Pancreas (tissue), 10 donors: ENCODE measurements at regions not wholly inside any gene's neighbourhood (a gene's known extent, or its start where the extent isn't known, plus 50 kb on each side); places are given as distances from the start of the nearest gene placed in this dataset.

Experiments
- ATAC-seq, 4 donors: fragments of 200-7000 bp; cut with Tn5 transposase; one replicate each; pipeline versions ENCODE4 v1.8.0 to v1.9.1; 2020; ENCODE audit warnings: mild to moderate bottlenecking in 4 of 4, moderate library complexity in 4 of 4
- DNase-seq, 6 donors: peaks; one replicate each; pipeline ENCODE4 v3.0.0-alpha.2; 2020
- FAIRE-seq: peaks from 2 replicates; lab custom pipeline; 2012; peaks lifted over from hg19 to GRCh38; lab: Jason Lieb, UNC
- H3K27ac ChIP-seq, 4 donors: fragments of 200-600 bp; sonication (generic); 1 replicate in 3 of 4; 2 replicates in 1 of 4; pipeline versions ENCODE4 v1.5.0 to v1.8.0; 2020
- H3K27me3 ChIP-seq, 4 donors: fragments of 200-600 bp; one replicate each; pipeline ENCODE4 v1.8.0; 2021
- H3K36me3 ChIP-seq, 3 donors: fragments of 200-600 bp; sonication (generic) in 1 of 3; one replicate each; pipeline versions ENCODE4 v1.5.0 to v1.8.0; 2020 to 2021
- H3K4me1 ChIP-seq, 3 donors: fragments of 200-600 bp; one replicate each; pipeline ENCODE4 v1.8.0; 2021
- H3K4me3 ChIP-seq, 4 donors: fragments of 200-600 bp; sonication (generic) in 2 of 4; one replicate each; pipeline versions ENCODE4 v1.5.0 to v1.8.0; 2020 to 2021
- H3K9me3 ChIP-seq, 4 donors: fragments of 200-600 bp; one replicate each; pipeline ENCODE4 v1.8.0; 2021
- WGBS, 2 donors: extraction: QIAGEN DNeasy Blood & Tissue Kit; methylation state at CpG; one replicate each; pipeline ENCODE4 v1.1.7; 2013; 5-methylcytosine and 5-hydroxymethylcytosine counted together
- intact Hi-C, 3 donors: fragments of 100-400 bp; cut with DNase I; formaldehyde crosslinking; loops; one replicate each; pipeline versions ENCODE4 v1.11.1 to v1.14.2; 2022
- TF ChIP-seq, protein P1 (sequence below), 4 donors: fragments of 200-600 bp; sonication (generic) in 3 of 4; IDR thresholded peaks; one replicate each; pipeline versions ENCODE4 v1.5.0 to v1.8.0; 2021; ENCODE audit warnings: antibody characterized with exemption in 4 of 4
- donor health status: healthy with polysubstance abuse.
- donor health status: DM: no; HTN: no; CAD: no; lungs with moderate emphysema.
- donor health status: DM: no; HTN: no; CAD: no.
- donor health status: control.
- donor health status: control.
- donor health status: Bipolar disorder and iron deficiency.
- donor health status: DM: yes; HTN: yes; CAD: no.
- donor health status: DM: no; HTN: no; CAD: no.
- donor health status: DM: no; HTN: no; CAD: no.
- donor health status: DM: yes; HTN: yes; CAD: no.

DNA sequence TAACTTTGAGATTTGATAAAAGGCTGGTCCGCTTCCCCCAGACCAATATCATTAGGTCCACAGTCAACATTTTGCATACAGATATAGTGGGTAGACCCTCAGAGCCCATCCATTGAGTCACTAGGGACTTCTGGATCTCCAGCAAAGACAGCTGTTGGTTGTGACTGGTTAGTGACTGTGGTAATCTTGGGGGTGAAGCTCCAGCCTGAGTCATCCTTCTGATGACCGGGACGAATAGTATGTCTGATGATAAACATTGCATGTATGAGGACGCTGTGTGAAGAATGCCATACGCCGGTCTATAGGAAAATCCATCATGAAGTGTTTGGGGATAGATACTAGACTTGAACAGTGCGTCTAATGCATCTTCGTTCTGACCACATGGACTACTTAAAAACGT is 307.0 kb downstream of the UQCRFS1 start:
- Histone ChIP-seq H3K4me3 (no peak overlapping the region), H3K27ac (no peak overlapping the region), H3K27me3 (no peaks in the 10 kb centered on the region), H3K9me3 (no peaks in the 10 kb centered on the region), H3K36me3 (no peaks in the 10 kb centered on the region), H3K4me1 (no peaks in the 10 kb centered on the region)
- no peak for DNase-seq
- TF ChIP-seq, protein P1, sequence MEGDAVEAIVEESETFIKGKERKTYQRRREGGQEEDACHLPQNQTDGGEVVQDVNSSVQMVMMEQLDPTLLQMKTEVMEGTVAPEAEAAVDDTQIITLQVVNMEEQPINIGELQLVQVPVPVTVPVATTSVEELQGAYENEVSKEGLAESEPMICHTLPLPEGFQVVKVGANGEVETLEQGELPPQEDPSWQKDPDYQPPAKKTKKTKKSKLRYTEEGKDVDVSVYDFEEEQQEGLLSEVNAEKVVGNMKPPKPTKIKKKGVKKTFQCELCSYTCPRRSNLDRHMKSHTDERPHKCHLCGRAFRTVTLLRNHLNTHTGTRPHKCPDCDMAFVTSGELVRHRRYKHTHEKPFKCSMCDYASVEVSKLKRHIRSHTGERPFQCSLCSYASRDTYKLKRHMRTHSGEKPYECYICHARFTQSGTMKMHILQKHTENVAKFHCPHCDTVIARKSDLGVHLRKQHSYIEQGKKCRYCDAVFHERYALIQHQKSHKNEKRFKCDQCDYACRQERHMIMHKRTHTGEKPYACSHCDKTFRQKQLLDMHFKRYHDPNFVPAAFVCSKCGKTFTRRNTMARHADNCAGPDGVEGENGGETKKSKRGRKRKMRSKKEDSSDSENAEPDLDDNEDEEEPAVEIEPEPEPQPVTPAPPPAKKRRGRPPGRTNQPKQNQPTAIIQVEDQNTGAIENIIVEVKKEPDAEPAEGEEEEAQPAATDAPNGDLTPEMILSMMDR (IDR thresholded peaks at IDR 0.05): no peak
- 69 to 83% methylated on average over 9 of the region's 9 CpGs for WGBS, 2 donors
- intact Hi-C loops: no loop called here
- ATAC-seq: no peak
- no peak for FAIRE-seq

- WGBS, 2 donors: 72 to 84% methylated on average over 4 of the region's 4 CpGs
- Histone ChIP-seq H3K27ac (no peak overlapping the region), H3K27me3 (no peaks in the 10 kb centered on the region), H3K4me3 (no peak overlapping the region), H3K9me3 (no peaks in the 10 kb centered on the region), H3K36me3 (no peaks in the 10 kb centered on the region), H3K4me1 (no peaks in the 10 kb centered on the region)
- TF ChIP-seq, protein P1 (IDR thresholded peaks at IDR 0.05): no peak
- FAIRE-seq (no peak), ATAC-seq (no peak), DNase-seq (no peak)
- intact Hi-C loops: no loop called here
These were observed 313.2 kb downstream of the UQCRFS1 start for GRCh38 chr19:28899703-28900102.

DNA sequence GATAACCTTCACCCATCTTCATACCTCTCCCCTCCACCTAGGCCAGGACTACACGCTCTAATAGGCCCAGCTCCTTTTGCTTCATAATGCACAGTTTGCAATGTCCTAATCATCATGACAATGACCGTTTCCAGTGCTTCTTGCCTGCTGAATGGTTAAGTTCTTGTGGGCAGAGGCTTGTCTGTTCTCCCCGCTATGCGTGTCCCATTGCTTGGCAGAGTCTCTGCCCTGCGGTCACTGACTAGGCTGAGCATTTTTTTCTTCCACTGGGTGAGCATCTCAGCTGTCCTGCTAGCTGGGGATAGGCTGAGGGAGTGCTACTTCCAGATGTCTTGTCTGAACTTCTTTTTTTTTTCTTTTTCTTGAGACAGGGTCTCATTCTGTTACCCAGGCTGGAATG is 314.7 kb downstream of the UQCRFS1 start:
- intact Hi-C loops: no loop called here
- H3K27ac ChIP-seq: no peak overlapping the region
- no peaks in the 10 kb centered on the region for H3K36me3 ChIP-seq
- 64 to 68% methylated on average over 5 of the region's 5 CpGs for WGBS, 2 donors
- FAIRE-seq (no peak), DNase-seq (no peak), ATAC-seq (no peak)
- H3K27me3 ChIP-seq: no peaks in the 10 kb centered on the region
- no peaks in the 10 kb centered on the region for H3K4me1 ChIP-seq
- H3K4me3 ChIP-seq: no peak overlapping the region
- TF ChIP-seq, protein P1 (IDR thresholded peaks at IDR 0.05): no peak
- no peaks in the 10 kb centered on the region for H3K9me3 ChIP-seq

DNA sequence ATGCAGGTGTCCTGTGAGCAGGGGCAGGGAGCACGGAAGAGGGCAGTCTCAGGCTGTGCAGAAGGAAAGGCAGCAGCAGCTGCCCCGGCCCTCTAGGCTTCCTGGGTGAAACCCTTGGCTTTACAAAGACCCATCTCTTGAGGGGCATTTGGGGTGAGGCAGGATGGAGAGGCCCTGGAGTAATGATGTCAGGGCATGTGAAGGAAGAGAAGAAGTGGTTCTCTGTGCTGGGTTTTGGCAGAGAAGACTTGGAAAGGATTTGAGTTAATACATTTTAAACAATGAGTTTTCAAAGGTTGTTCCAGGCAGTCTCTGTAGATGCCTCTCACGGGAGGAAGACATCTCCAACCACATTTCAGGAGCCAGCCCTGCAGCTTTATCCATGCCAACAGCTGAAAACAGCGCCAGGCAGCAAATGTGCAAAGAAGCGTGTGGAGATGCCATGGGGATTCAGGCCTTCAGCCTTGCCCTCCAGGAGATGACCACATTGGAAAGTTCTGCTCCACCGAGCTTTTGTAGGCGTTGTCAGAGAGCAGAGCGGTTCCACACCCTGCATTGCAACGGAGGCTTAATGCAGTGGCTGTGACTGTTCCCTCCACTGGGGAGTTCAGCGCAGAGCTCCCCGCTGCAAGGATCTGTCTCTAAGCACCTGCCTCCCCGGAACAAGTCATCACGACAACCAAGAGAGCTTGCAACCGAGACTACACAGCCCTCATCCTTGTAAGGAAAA is 322.8 kb downstream of the UQCRFS1 start:
- H3K9me3 ChIP-seq: no peaks in the 10 kb centered on the region
- no peak overlapping the region for H3K27ac ChIP-seq
- TF ChIP-seq, protein P1 (IDR thresholded peaks at IDR 0.05): no peak
- H3K4me1 ChIP-seq: no peaks in the 10 kb centered on the region
- DNase-seq: no peak
- no peak overlapping the region for H3K4me3 ChIP-seq
- no peaks in the 10 kb centered on the region for H3K36me3 ChIP-seq
- WGBS, 2 donors: 69 to 70% methylated on average over 14 of the region's 14 CpGs
- no peak for FAIRE-seq
- ATAC-seq: no peak
- H3K27me3 ChIP-seq: no peaks in the 10 kb centered on the region
- intact Hi-C loops: no loop called here

DNA sequence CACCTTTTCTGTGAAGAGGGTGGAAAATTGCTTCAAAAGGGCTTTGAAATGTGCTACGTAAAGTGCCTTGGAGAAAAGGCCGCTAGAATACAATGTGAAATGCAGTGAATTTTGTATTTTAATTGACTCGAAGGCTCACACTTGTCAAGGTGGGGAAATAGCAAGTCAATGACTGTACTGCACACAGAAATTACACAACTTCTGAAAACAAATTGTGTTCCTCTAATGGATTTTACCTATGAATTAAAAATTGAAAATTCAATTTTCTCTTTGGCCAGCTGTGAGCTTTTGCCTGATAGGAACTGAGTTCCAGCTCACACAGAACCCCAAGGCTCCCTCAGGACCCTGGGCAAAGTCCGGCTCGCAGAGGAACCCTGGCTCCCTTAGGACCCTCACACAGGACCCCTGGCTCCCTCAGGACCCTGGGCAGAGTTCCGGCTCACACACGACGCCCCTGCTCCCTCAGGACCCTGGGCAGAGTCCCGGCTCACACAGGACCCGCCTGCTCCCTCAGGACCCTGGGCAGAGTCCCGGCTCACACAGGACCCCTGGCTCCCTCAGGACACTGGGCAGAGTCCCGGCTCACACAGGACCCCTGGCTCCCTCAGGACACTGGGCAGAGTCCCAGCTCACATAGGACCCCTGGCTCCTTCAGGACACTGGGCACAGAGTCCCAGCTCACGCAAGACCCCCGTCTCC is 324.9 kb downstream of the UQCRFS1 start:
- WGBS, 2 donors: 51 to 63% methylated on average over 11 to 14 of the region's 14 CpGs
- FAIRE-seq (no peak), DNase-seq (peak in 2 of 6 donors; percentile 41 to 87), ATAC-seq (no peak)
- intact Hi-C loops: no loop called here
- H3K9me3 ChIP-seq: no peaks in the 10 kb centered on the region
- no peak overlapping the region for H3K4me3 ChIP-seq
- H3K27me3 ChIP-seq: no peaks in the 10 kb centered on the region
- TF ChIP-seq, protein P1 (IDR thresholded peaks at IDR 0.05): no peak
- H3K36me3 ChIP-seq: no peaks in the 10 kb centered on the region
- H3K4me1 ChIP-seq: no peaks in the 10 kb centered on the region
- no peak overlapping the region for H3K27ac ChIP-seq
